LNCAP (cell line): ENCODE measurements at regions not wholly inside any gene's neighbourhood (a gene's known extent, or its start where the extent isn't known, plus 50 kb on each side); places are given as distances from the start of the nearest gene placed in this dataset.

Experiments used
- CTCF ChIP-seq: fragments of 450-650 bp; IDR thresholded peaks from 2 replicates; pipeline ENCODE4 v1.5.1; 2017; ENCODE audit warnings: mild to moderate bottlenecking

- TF ChIP-seq CTCF = no peak
Measured at GRCh38 chr1:73766786-73767348, 431.1 kb downstream of the LRRIQ3 start.

GRCh38 chr1:73765551-73766233 is 432.3 kb downstream of the LRRIQ3 start:
- no peak for TF ChIP-seq CTCF

- no peak for TF ChIP-seq CTCF
Measured at GRCh38 chr1:73761559-73761958, 436.4 kb downstream of the LRRIQ3 start.

GRCh38 chr1:73759011-73759410 is 439.0 kb downstream of the LRRIQ3 start:
- no peak for TF ChIP-seq CTCF

DNA sequence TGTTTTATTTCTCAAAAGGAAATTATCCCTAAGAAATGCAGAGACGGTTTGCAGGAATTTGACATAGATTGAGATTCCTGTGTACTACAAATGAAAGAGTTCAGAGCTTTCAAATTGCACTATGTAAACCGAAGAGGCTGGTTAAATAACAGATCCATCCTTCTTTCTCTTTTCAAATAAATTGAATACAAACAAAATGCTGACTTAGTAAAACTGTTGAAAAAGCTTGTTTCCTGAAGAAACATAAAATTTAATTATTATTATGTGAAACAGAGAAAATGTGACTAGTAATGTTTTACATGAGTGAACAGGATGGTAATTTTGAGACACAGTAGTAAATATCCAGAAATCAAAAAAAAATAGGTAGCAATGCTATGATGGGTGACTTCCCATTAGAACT is 441.2 kb downstream of the LRRIQ3 start:
- no peak for TF ChIP-seq CTCF

DNA sequence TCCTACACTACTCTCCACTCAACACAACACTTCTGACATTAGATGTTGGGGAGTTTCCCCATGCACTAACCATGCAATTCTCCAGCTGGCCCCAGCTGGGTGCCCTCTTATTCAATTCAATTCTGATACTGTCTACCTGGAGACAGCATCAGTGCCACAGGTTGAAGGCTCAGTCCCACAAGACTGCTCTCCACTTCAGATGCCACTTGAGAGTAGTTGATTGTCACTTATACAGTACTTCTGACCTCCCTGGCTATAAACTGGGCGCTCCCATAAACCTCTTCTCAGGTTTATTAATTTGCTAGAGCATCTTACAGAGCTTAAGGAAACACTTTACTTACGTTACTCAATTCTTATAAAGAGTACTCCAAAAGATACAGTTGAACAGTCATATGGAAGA is 442.3 kb downstream of the LRRIQ3 start:
- TF ChIP-seq CTCF = no peak

DNA sequence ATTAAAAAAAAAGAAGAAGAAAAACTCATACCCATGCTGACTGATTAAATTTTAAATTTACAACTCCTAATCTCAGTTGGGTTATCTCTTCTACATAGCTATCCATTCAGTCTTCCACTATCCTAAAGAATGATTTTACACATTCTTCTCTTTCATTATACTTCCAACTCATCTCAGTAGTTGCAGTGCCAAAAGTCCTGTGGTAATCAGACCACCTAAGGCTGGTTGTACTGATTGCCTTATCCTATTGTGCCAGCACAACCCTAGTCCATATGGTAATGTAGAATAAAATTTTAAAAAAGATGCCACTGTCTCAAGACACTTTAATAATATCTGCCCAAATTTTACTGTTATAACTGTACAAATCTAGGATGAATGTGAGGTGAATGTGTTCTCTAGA is 448.0 kb downstream of the LRRIQ3 start:
- TF ChIP-seq CTCF = no peak

- TF ChIP-seq CTCF = no peak
Measured at GRCh38 chr1:73744985-73745384, 453.0 kb downstream of the LRRIQ3 start.
